ENCODE measurements at regions not wholly inside any gene's neighbourhood (a gene's known extent, or its start where the extent isn't known, plus 50 kb on each side); places are given as distances from the start of the nearest gene placed in this dataset.

DNA sequence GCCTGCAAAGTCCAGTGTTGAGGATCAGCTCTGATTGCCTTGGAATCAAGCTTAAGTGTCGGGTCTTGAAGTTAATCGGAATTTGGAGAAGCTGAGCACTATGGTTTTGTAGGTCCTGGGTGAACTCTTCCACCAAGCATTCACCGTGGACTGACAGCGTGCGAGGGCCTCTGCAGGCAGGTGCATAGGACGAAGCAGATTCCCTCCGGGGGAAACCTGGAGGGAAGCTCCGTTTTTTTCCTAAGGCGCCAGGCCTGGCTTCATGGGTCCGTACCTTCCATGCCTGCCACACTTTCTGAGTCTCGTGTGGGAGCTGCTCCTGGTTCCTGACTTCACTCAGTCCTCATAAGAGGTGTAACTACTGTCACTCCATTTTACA lies 170.1 kb downstream of the CRYBB2 start:
- TF ChIP-seq EZH2 (IDR thresholded peaks at IDR 0.05; ENCODE audit: insufficient read depth, poor library complexity, severe bottlenecking) (no peak), EZH2phosphoT487 (IDR thresholded peaks at IDR 0.05; ENCODE audit: insufficient read depth, low read depth) (no peak)

Data from GM23248 (cell line).